Astrocyte of the cerebellum (primary cell): ENCODE measurements at regions not wholly inside any gene's neighbourhood (a gene's known extent, or its start where the extent isn't known, plus 50 kb on each side); places are given as distances from the start of the nearest gene placed in this dataset.
A peak's percentile ranks its signal among the peaks of the same experiment; 100 is the strongest.

Experiments used
- DNase-seq: peaks from one replicate; pipeline ENCODE4 v3.0.0-alpha.2; 2011; ENCODE audit warnings: low read depth
- H3K4me3 ChIP-seq: 2 replicates; pipeline ENCODE4 v1.5.1; 2011; ENCODE audit warnings: mild to moderate bottlenecking, low read depth, low read length, moderate library complexity
- in situ Hi-C: cut with HindIII; loops from 2 replicates; pipeline ENCODE4 v1.10.0; 2017; ENCODE audit warnings: low sequenced_read_pairs
- TF ChIP-seq, protein P1 (sequence below): IDR thresholded peaks from 2 replicates; pipeline ENCODE4 v1.5.1; 2012; ENCODE audit warnings: low read length, low read depth, moderate library complexity, mild to moderate bottlenecking; ENCODE audit errors: missing control alignments

DNA sequence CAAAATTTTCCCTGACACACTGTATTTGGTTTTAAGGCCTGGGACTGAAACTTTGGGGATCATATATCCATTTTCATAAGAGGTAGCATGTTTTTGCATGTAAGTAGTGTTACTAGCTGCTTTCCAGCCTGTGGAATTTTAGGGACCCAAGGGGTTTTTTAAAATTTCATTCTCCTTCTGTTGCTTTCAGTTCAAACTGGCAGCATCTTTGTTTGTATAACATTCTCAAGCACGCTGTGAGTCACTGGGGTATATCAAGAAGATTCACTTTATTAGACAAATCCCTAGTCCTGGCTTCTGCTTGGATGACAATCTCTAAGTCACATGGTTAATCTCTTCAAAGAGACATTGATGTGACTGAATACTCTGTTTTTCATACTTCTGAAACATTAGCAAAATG, 479.0 kb downstream of the CYLC2 start:
- no peak overlapping the region for H3K4me3 ChIP-seq
- in situ Hi-C loops = no loop called here
- TF ChIP-seq, protein P1, sequence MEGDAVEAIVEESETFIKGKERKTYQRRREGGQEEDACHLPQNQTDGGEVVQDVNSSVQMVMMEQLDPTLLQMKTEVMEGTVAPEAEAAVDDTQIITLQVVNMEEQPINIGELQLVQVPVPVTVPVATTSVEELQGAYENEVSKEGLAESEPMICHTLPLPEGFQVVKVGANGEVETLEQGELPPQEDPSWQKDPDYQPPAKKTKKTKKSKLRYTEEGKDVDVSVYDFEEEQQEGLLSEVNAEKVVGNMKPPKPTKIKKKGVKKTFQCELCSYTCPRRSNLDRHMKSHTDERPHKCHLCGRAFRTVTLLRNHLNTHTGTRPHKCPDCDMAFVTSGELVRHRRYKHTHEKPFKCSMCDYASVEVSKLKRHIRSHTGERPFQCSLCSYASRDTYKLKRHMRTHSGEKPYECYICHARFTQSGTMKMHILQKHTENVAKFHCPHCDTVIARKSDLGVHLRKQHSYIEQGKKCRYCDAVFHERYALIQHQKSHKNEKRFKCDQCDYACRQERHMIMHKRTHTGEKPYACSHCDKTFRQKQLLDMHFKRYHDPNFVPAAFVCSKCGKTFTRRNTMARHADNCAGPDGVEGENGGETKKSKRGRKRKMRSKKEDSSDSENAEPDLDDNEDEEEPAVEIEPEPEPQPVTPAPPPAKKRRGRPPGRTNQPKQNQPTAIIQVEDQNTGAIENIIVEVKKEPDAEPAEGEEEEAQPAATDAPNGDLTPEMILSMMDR = no peak
- DNase-seq = no peak

DNA sequence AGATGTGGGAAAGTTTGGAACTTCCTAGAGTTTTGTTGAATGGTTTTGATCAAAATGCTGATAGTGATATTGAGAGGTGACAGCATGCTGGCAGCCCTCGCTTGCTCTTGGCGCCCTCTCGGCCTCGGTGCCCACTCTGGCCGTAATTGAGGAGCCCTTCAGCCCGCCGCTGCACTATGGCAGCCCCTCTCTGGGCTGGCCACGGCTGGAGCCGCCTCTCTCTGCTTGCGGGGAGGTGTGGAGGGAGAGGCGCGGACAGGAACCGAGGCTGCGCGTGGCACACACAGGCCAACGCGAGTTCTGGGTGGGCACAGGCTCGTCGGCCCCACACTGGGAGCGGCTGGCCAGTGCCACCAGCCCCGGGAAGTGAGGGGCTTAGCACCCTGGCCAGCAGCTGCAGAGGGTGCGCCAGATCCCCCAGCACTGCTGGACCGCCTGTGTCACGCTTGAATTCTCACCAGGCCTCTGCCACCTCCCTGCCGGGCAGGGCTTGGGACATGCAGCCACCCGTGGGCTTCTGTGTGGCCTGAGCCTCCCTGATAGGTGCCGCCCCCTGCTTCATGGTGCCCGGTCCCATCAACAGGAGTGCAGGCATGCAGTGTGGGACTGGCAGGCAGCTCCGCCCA, 488.5 kb downstream of the CYLC2 start:
- H3K4me3 ChIP-seq = no peak overlapping the region
- TF ChIP-seq, protein P1 = no peak
- no peak for DNase-seq
- in situ Hi-C loops = no loop called here

DNA sequence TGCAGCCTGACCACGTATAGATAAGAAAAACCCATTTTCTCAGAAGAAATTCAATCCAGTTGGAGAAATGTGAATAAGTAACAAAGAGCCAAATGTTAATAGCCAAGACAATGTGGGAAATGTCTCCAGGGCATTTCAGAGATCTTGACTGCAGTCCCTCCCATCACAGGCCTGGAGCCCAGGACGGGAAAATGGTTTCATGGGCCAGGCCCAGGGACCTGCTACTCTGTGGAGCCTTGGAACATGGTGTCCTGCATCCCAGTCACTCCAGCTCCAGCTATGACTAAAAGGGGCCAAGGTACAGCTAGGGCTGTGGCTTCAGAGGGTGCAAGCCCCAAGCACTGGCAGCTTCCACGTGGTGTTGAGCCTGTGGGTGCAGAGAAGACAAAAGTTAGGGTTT, 490.0 kb downstream of the CYLC2 start:
- TF ChIP-seq, protein P1 = no peak
- in situ Hi-C loops = no loop called here
- no peak overlapping the region for H3K4me3 ChIP-seq

DNA sequence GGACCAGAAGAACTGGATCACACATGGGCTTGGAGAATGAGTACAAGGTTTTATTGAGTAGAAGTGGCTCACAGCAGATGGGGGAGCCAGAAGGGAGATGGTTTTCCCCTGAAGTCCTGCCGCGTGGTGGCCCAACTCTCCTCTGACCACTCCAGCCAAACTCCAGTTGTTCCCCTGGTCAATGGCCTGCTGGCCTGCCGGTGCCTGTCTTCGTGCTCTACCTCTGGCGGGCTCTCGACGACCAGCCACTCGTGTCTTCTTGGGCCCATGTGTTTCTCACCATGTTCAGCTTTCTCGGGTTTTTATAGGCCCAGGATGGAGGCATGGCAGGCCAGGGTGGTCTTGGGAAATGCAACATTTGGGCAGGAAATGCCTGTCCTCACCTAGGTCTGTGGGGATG, 519.6 kb downstream of the CYLC2 start:
- TF ChIP-seq, protein P1 = no peak
- in situ Hi-C loops = no loop called here
- H3K4me3 ChIP-seq = no peak overlapping the region
- no peak for DNase-seq

More for the DNA sequence above, 490.0 kb downstream of the CYLC2 start:
- DNase-seq = no peak

DNA sequence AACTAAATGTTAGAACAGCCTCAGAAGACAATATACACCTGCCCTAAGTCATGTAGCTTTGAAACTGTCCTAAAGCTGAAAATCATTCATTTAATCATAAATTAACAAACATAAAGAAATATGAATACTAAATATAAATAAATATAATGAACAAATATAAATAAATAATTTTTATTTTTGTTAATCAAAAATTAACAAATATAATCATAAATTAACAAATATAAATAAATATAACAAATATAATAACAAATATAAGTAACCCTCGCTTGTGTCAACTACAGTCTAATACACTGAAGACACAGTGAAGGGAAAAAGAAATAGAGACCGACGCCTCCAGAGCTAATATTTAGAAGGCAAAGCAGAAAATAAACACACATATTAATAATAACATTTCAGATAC, 527.3 kb downstream of the CYLC2 start:
- DNase-seq = no peak
- H3K4me3 ChIP-seq = no peak overlapping the region
- TF ChIP-seq, protein P1 = no peak
- in situ Hi-C loops = no loop called here

DNA sequence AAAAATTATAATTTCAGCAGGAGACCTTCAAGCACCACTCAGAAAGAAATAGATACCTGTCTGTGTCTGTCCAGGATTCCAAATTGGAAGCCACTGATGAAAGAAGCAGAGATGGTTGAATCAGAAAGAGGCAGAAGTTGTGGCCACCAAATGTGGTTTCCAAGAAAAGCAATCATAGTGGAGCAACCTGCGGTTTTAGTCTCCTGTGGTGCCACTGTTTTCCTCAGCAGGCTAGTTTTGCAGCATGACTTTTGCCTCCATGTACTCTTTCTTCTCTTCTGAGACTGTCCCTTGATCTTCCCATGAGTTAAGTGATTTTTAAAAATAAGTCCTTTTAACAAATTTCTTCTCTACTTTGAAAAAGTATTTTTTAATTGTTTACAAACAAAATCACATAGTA, 535.8 kb downstream of the CYLC2 start:
- TF ChIP-seq, protein P1 = no peak
- DNase-seq = peak; percentile 45
- H3K4me3 ChIP-seq = no peak overlapping the region
- in situ Hi-C loops = no loop called here
